SK-N-SH treated with all-trans-retinoic acid at 6 μM for 48 hours (cell line): ENCODE measurements at regions not wholly inside any gene's neighbourhood (a gene's known extent, or its start where the extent isn't known, plus 50 kb on each side); places are given as distances from the start of the nearest gene placed in this dataset.

ENCODE experiments used
- ATAC-seq: fragments of 200-7000 bp; cut with Tn5 transposase; 3 replicates; pipeline ENCODE4 v1.9.1; 2020; ENCODE audit warnings: mild to moderate bottlenecking, moderate library complexity
- BACH2 ChIP-seq: fragments of 250-450 bp; sonication (Bioruptor Pico); IDR thresholded peaks from 2 replicates; pipeline ENCODE4 v1.9.0; 2021; ENCODE audit warnings: mild to moderate bottlenecking, borderline replicate concordance
- CSDC2 ChIP-seq: fragments of 250-450 bp; sonication (Bioruptor Pico); IDR thresholded peaks from 2 replicates; pipeline ENCODE4 v1.5.0; 2020; ENCODE audit warnings: mild to moderate bottlenecking, moderate library complexity
- ESRRG ChIP-seq: fragments of 250-450 bp; sonication (Bioruptor Pico); IDR thresholded peaks from 2 replicates; pipeline ENCODE4 v1.6.1; 2021; ENCODE audit warnings: mild to moderate bottlenecking
- GLIS3 ChIP-seq: fragments of 250-450 bp; sonication (Bioruptor Pico); IDR thresholded peaks from 2 replicates; pipeline ENCODE4 v1.5.0; 2020; ENCODE audit warnings: mild to moderate bottlenecking, moderate library complexity
- ISL1 ChIP-seq: fragments of 250-450 bp; sonication (Bioruptor Pico); IDR thresholded peaks from 2 replicates; pipeline ENCODE4 v2.1.2; 2022; ENCODE audit warnings: mild to moderate bottlenecking, moderate library complexity
- OSR1 ChIP-seq: fragments of 250-450 bp; sonication (Bioruptor Pico); IDR thresholded peaks from 2 replicates; pipeline ENCODE4 v1.8.0; 2022; ENCODE audit warnings: moderate library complexity, mild to moderate bottlenecking, inconsistent platforms
- SNAI2 ChIP-seq: fragments of 250-450 bp; sonication (Bioruptor Pico); IDR thresholded peaks from 2 replicates; pipeline ENCODE4 v1.5.0; 2020; ENCODE audit warnings: mild to moderate bottlenecking, moderate library complexity
- TCF4 ChIP-seq: fragments of 250-450 bp; sonication (Bioruptor Pico); IDR thresholded peaks from 2 replicates; pipeline ENCODE4 v1.8.0; 2021; ENCODE audit warnings: mild to moderate bottlenecking, moderate library complexity, borderline replicate concordance
- TOX ChIP-seq: fragments of 250-450 bp; sonication (Bioruptor Pico); IDR thresholded peaks from 2 replicates; pipeline ENCODE4 v1.8.0; 2021; ENCODE audit warnings: mild to moderate bottlenecking, moderate library complexity, borderline replicate concordance
- ZC3H10 ChIP-seq: fragments of 250-450 bp; sonication (Bioruptor Pico); IDR thresholded peaks from 2 replicates; pipeline ENCODE4 v1.5.1; 2021; ENCODE audit warnings: mild to moderate bottlenecking, moderate library complexity
- ZFP30 ChIP-seq: fragments of 450-650 bp; formaldehyde crosslinking; IDR thresholded peaks from 2 replicates; pipeline ENCODE4 v1.5.0; 2022; ENCODE audit warnings: mild to moderate bottlenecking, moderate library complexity
- ZNF8 ChIP-seq: fragments of 450-650 bp; formaldehyde crosslinking; IDR thresholded peaks from 2 replicates; pipeline ENCODE4 v1.5.0; 2020; ENCODE audit warnings: mild to moderate bottlenecking, moderate library complexity
- TF ChIP-seq, protein P1 (sequence below): fragments of 250-450 bp; sonication (Bioruptor Pico); IDR thresholded peaks from 2 replicates; pipeline ENCODE4 v1.8.0; 2020; ENCODE audit warnings: mild to moderate bottlenecking, moderate library complexity, borderline replicate concordance
- TF ChIP-seq, protein P2 (sequence below): fragments of 250-450 bp; sonication (Bioruptor Pico); IDR thresholded peaks from 2 replicates; pipeline ENCODE4 v1.5.1; 2020; ENCODE audit warnings: low read depth, mild to moderate bottlenecking, moderate library complexity
- TF ChIP-seq, protein P3 (sequence below): fragments of 250-450 bp; sonication (Bioruptor Pico); IDR thresholded peaks from 2 replicates; pipeline ENCODE4 v1.5.0; 2020; ENCODE audit warnings: mild to moderate bottlenecking, moderate library complexity
- TF ChIP-seq, protein P4 (sequence below): fragments of 250-450 bp; sonication (Bioruptor Pico); IDR thresholded peaks from 2 replicates; pipeline ENCODE4 v1.8.0; 2021; ENCODE audit warnings: low read depth, mild to moderate bottlenecking, moderate library complexity, borderline replicate concordance
- TF ChIP-seq, protein P5 (sequence below): fragments of 250-450 bp; sonication (Bioruptor Pico); IDR thresholded peaks from 2 replicates; pipeline ENCODE4 v1.5.1; 2021; ENCODE audit warnings: mild to moderate bottlenecking, moderate library complexity

DNA sequence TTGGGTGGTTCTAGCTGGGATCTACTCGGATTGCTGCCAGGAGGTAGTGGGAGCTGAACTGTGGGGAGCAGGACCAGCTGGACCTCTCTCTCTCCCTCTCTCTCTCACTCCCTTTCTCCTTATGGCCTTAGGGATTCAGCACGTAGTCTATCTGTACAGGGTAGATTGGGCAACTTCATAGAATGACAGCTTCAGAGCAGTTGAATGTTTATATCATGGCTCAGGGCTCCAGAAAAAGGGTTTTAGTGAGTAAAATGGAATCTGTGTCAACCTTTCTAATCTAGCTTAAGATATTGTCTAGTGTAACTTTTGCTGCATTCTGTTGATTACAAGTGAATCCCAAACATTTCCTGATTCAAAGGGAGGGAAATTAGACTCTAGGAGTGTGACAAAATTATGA is 127.7 kb upstream of the PDGFD start:
- no peak for TF ChIP-seq ESRRG
- no peak for TF ChIP-seq GLIS3 (CRISPR knock-in tag)
- TF ChIP-seq, protein P1, sequence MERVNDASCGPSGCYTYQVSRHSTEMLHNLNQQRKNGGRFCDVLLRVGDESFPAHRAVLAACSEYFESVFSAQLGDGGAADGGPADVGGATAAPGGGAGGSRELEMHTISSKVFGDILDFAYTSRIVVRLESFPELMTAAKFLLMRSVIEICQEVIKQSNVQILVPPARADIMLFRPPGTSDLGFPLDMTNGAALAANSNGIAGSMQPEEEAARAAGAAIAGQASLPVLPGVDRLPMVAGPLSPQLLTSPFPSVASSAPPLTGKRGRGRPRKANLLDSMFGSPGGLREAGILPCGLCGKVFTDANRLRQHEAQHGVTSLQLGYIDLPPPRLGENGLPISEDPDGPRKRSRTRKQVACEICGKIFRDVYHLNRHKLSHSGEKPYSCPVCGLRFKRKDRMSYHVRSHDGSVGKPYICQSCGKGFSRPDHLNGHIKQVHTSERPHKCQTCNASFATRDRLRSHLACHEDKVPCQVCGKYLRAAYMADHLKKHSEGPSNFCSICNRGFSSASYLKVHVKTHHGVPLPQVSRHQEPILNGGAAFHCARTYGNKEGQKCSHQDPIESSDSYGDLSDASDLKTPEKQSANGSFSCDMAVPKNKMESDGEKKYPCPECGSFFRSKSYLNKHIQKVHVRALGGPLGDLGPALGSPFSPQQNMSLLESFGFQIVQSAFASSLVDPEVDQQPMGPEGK (CRISPR knock-in tag): no peak
- TF ChIP-seq, protein P2, sequence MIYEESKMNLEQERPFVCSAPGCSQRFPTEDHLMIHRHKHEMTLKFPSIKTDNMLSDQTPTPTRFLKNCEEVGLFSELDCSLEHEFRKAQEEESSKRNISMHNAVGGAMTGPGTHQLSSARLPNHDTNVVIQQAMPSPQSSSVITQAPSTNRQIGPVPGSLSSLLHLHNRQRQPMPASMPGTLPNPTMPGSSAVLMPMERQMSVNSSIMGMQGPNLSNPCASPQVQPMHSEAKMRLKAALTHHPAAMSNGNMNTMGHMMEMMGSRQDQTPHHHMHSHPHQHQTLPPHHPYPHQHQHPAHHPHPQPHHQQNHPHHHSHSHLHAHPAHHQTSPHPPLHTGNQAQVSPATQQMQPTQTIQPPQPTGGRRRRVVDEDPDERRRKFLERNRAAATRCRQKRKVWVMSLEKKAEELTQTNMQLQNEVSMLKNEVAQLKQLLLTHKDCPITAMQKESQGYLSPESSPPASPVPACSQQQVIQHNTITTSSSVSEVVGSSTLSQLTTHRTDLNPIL (CRISPR knock-in tag): no peak
- TF ChIP-seq ZC3H10 (CRISPR knock-in tag): no peak
- TF ChIP-seq, protein P3, sequence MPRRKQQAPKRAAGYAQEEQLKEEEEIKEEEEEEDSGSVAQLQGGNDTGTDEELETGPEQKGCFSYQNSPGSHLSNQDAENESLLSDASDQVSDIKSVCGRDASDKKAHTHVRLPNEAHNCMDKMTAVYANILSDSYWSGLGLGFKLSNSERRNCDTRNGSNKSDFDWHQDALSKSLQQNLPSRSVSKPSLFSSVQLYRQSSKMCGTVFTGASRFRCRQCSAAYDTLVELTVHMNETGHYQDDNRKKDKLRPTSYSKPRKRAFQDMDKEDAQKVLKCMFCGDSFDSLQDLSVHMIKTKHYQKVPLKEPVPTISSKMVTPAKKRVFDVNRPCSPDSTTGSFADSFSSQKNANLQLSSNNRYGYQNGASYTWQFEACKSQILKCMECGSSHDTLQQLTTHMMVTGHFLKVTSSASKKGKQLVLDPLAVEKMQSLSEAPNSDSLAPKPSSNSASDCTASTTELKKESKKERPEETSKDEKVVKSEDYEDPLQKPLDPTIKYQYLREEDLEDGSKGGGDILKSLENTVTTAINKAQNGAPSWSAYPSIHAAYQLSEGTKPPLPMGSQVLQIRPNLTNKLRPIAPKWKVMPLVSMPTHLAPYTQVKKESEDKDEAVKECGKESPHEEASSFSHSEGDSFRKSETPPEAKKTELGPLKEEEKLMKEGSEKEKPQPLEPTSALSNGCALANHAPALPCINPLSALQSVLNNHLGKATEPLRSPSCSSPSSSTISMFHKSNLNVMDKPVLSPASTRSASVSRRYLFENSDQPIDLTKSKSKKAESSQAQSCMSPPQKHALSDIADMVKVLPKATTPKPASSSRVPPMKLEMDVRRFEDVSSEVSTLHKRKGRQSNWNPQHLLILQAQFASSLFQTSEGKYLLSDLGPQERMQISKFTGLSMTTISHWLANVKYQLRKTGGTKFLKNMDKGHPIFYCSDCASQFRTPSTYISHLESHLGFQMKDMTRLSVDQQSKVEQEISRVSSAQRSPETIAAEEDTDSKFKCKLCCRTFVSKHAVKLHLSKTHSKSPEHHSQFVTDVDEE (CRISPR knock-in tag): no peak
- TF ChIP-seq, protein P4, sequence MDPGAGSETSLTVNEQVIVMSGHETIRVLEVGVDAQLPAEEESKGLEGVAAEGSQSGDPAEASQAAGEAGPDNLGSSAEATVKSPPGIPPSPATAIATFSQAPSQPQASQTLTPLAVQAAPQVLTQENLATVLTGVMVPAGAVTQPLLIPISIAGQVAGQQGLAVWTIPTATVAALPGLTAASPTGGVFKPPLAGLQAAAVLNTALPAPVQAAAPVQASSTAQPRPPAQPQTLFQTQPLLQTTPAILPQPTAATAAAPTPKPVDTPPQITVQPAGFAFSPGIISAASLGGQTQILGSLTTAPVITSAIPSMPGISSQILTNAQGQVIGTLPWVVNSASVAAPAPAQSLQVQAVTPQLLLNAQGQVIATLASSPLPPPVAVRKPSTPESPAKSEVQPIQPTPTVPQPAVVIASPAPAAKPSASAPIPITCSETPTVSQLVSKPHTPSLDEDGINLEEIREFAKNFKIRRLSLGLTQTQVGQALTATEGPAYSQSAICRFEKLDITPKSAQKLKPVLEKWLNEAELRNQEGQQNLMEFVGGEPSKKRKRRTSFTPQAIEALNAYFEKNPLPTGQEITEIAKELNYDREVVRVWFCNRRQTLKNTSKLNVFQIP (CRISPR knock-in tag): no peak
- no peak for TF ChIP-seq OSR1
- TF ChIP-seq TCF4: no peak
- TF ChIP-seq SNAI2: no peak
- no peak for TF ChIP-seq BACH2 (CRISPR knock-in tag)
- no peak for TF ChIP-seq ZFP30
- no peak for TF ChIP-seq TOX
- ATAC-seq: no peak

DNA sequence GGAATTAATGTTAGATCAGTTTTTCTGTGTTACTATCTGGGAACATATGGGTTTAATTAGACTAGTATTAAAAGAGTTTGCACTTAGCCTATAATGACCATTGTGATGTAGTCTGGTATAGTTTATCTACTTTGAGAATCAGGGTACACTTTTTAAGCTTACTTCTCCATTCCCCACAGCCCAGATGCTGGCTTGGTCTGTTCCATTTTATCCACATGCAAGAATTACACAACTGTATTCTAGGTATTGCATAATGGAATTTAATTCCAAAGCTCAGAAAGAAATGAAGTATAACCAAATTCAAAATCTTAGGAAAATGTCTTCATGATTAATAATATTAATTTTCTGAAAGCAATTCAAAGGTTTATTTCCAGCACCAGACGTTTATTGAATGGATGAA is 122.2 kb upstream of the PDGFD start:
- TF ChIP-seq TCF4: no peak
- TF ChIP-seq CSDC2: no peak
- no peak for TF ChIP-seq ESRRG
- ATAC-seq: no peak

DNA sequence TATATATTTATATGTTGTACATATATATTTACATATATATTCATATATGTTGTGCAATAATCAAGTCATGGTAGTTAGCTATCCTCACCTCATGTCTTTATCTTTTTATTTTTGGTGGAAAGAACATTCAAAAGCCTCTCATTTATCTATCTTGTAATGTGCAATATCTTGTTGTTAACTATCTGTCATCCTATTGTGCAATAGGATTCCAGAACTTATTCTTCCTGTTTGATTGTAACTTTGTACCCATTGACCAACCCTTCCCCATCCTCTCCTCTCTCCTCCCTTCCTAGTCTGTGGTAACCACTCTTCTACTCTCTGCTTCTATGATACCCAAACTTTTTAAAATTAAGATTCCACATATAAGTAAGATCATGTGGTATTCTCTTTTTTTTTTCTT is 115.6 kb upstream of the PDGFD start:
- TF ChIP-seq TCF4: no peak
- TF ChIP-seq, protein P3 (CRISPR knock-in tag): no peak
- no peak for TF ChIP-seq GLIS3 (CRISPR knock-in tag)
- TF ChIP-seq, protein P1 (CRISPR knock-in tag): no peak
- TF ChIP-seq BACH2 (CRISPR knock-in tag): no peak
- TF ChIP-seq, protein P2 (CRISPR knock-in tag): no peak
- TF ChIP-seq, protein P5, sequence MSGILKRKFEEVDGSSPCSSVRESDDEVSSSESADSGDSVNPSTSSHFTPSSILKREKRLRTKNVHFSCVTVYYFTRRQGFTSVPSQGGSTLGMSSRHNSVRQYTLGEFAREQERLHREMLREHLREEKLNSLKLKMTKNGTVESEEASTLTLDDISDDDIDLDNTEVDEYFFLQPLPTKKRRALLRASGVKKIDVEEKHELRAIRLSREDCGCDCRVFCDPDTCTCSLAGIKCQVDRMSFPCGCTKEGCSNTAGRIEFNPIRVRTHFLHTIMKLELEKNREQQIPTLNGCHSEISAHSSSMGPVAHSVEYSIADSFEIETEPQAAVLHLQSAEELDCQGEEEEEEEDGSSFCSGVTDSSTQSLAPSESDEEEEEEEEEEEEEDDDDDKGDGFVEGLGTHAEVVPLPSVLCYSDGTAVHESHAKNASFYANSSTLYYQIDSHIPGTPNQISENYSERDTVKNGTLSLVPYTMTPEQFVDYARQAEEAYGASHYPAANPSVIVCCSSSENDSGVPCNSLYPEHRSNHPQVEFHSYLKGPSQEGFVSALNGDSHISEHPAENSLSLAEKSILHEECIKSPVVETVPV (CRISPR knock-in tag): no peak
- TF ChIP-seq CSDC2: no peak
- no peak for TF ChIP-seq OSR1
- no peak for TF ChIP-seq ZFP30
- TF ChIP-seq, protein P4 (CRISPR knock-in tag): no peak
- TF ChIP-seq ZNF8 (CRISPR knock-in tag): no peak
- no peak for TF ChIP-seq ISL1 (CRISPR knock-in tag)
- no peak for ATAC-seq
